NCI-H82 (cell line): ENCODE measurements at regions not wholly inside any gene's neighbourhood (a gene's known extent, or its start where the extent isn't known, plus 50 kb on each side); places are given as distances from the start of the nearest gene placed in this dataset.

Experiments used
- DNase-seq: peaks from one replicate; lab custom pipeline; 2025; lab: John Stamatoyannopoulos, UW

DNA sequence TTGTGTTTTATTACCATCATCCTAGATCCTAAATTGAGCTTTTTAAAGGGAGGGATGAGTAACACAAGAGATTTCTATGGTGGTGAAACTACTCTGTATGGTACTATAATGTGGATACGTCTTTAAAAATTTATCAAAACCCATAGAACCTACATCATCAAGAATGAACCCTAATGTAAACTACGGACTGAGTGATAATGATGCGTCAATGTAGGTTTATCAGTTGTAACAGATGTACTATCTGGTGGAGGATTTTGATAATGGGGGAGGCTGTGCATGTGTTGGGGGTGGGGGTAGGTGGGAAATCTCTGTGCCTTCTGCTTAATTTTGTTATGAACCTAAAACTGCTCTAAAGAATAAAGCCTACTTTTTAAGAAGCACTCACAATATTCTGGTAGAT, 724.1 kb upstream of the SOX9 start:
- DNase-seq = no peak

DNA sequence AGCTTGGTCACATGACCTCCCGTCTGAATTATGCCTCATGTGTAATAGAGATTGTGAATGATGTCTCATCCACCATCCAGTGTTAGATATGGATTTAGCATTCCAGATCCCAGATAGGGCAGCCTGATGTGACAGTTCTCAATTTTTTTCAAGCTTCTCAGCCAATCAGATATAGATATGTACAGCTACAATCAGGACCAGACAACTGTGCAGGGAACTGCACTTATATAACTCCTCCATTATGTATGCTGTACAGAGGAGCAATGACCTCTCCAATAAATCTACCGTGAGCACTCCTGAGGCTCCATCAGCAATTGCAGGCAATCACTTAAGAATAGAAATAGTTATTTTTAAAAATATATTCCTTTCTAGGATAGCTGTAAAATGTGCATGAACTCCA, 722.8 kb upstream of the SOX9 start:
- DNase-seq = no peak

DNA sequence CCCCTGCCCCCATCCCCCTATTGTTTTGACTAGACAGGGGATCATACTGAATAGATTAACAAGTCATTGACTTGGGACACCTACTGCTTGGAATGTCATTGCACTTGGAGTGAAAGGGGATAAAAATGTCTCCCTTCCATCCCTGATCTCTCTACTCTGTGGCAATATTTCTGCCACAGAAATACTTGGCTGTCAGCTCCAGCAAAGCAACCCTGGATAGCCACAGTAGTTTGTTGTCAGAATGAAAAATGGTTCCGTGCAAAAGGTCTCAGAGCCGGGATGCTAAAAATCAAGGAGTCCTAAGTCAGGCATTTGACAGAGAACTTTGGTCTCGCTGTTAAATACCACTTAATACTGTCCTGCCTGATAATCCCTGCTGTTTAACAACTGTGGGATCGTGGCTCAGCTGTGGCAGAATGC, 722.0 kb upstream of the SOX9 start:
- no peak for DNase-seq

DNA sequence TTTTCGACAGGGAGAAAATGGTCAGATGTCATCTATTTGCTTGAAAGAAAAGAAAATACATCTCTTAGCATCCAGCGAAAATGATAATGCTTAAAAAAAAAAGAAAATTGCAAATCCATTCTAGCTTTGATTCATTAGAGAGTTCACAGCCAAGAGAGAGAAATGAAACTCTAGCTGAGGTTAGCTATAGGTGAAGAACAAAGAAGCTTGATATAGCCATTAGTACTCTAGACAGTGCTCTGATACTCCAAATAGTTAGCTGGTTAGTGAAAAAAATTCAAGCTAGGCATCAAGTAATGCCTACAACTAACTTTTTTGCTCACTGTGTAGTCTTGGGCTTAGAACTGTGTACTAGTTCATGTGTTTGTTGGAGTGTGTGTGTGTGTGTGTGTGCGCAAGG, 721.6 kb upstream of the SOX9 start:
- no peak for DNase-seq

DNA sequence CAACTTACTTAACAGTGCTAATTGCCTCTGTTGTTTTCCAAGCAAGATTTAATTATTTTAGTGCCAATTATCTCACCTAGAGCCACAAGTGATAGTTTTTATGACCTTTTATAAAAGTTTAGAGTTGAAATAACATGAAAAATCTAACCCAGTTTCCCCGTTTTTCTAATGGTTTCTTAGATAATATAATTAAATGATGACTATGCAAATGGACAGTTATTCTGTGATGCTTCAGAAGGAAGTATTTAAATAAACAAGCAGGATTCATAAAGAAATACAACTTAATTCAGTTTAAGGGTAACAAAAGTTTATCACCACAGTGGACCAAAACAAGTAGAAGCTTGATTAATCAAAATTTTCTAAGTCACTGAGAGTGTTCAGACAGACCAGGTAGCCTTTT, 721.2 kb upstream of the SOX9 start:
- DNase-seq = no peak

DNA sequence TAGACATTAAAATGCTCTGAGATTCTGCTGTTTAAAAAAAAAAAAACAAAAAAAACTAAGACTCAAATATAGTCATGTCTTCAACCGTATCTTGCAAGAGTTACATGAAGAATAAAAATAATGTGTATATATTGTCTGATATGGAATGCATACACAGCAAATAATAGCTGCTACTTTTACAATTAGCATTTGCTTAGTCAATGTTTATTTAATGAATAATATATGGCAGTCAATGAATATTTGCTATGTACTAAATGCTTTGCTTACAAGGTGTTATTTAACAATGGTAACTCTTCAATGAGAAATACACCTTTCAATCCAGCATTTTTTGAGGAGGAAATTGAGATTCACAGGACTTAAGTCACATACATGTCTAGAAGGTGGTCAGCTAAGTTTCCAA, 718.8 kb upstream of the SOX9 start:
- DNase-seq = no peak

DNA sequence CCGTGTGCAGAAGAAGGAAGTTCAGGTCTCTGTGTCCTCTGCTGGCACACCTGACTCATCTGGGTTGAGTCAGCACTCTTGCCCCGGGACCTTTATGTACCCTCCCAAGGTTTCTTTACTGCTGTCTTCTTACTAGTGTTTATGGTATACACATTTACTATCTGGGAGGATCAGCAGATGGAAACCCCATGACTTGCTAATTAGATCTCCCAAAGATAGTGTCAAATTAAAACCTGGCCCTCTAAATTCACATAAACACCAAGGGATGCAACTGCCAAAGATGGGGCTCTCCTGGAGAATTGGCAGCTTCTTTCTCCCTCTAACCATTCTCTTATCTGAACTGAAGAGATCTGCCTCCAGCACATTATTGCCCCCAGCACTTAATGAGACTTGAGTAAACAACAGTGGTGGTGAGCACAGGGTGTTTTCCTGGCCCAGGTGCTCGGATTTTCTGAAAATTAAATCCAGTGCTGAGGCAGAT, 718.1 kb upstream of the SOX9 start:
- DNase-seq = no peak

DNA sequence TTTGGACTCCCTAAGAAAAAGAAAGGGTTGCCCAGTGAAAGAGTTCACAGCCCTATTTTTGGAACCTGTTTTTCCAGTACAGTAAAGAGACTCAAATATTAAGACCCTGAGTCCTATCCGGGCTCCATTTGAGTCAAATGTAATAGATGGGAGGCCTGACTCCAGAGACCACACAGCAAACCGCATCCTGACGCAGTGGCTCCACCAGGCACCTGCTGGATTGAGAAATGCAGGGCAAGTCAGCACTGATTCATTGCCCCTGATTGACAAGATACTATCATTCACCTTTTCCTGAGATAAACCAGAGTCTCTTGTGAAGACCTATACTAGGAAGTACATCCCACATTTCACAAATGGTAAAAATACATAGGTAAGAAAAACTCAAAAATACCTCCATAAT, 715.7 kb upstream of the SOX9 start:
- DNase-seq = no peak

DNA sequence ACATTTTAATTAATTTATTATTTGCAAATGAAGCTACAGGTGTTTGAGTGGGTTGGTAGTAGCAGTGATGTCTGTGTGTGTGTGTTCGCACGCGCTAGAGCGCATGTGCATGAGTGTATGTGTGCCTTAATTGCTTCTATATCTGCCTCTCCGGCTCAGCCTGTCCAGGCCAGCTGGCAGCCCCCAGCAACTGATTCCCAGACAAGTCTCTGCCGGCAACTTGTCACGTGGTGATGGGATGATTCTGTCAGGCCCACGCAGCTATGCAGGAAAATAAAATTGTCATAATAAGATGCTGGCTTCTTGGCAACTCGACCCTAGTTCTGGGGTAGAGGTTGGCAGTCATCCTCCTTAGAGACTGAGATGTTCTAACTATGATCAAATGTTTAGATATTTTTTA, 712.8 kb upstream of the SOX9 start:
- no peak for DNase-seq

DNA sequence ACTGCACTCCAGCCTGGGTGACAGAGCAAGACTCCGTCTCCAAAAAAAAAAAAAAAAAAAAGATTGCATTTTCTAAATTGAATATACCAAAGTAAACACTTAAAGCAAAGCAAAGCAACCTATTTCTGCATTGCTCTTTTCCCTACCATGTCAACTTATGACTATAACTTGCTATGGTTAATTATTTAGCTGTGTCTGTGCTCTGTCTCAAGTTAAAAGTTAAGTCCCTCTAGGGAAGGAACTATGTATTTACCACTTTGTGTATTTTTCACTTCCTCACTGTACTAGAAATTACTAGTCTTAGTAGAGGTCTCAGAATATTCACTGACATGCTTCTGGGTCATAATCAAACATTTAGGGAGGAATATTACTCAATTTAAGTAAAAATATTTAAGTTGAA, 711.7 kb upstream of the SOX9 start:
- no peak for DNase-seq

DNA sequence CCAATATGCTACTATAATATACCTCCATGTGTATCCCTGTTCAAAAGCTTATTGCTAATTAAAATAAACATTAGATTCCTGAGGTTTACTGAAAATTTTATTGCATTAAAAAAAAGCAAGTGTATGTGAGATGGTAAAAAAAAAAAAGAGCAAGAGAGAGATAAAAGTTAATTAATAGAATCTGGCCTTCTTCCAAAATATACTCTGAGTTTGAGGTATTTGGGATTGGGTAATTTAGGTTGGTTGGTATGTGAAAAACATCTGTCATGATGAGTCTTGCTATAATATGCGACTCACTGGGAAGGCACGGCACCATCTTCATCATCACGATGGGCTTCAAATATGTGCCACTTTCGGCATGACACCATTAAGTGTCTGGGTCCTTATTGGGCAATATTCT, 711.1 kb upstream of the SOX9 start:
- DNase-seq = no peak

DNA sequence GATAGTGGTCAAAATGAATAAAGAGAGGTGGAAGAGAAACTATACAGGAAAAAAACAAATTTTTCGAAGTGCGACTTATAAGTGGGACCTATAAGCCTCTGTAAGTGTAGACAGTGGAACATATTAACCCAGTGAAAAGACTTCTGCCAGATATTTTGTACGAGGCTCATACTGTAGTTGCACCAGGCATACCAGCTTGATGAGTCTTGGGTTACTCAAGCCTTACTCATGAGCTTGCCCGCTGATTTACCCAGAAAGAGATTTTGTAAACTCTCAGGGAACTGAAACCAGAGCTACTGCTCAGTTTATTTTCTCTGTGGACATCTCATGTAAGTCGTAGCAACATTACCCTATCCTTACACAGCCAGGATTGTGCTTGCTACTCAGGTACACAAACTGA, 708.0 kb upstream of the SOX9 start:
- no peak for DNase-seq

DNA sequence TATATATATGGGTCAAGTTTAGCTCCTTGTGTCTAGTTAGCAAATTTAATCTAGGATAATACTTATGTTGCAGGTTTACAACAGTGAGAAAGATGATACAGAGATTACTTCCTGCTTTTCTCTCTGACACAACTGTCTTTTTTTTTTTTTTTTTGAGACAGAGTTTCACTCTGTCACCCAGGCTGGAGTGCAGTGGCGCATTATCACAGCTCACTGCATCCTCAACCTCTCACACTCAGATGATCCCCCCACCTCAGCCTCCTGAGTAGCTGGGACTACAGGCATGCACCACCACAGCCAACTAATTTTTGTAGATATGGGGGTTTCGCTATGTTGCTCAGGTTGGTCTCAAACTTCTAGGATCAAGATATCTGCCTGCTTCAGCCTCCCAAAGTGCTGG, 706.9 kb upstream of the SOX9 start:
- DNase-seq = no peak

DNA sequence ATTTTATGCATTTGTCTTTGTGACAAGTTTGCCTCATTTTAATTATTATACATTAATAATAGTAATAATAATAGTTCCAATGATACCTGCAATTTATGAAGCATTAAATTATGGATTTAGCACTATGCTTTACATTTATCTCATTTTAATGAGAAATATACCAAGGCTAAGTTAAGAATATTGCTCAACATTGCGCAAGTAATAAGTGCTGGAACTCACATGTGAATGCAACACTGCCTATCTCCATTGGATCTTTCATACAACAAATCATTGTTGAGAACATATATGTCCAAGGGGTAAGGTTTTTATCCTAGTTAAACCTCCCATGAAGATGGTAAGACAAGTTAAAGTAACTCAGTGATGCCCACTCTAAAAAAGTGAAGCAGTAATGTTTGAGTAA, 703.7 kb upstream of the SOX9 start:
- DNase-seq = no peak

DNA sequence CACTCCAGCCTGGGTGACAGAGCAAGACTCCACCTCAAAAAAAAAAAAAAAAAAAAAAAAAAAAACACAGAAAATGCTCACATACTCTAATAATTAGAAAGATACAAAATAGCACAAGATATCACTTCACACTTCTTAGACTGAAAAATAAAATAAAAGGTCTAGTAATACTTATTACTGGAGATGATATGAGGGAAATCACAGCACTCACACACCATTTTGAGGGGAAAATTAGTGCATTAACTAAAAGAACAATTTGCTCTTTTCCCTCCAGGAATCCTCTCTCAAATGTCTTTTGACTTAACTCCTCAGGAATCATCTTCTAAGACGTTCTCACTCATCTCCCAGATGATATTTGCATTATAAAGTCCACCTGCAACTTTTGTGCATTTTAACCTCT, 697.9 kb upstream of the SOX9 start:
- DNase-seq = no peak

DNA sequence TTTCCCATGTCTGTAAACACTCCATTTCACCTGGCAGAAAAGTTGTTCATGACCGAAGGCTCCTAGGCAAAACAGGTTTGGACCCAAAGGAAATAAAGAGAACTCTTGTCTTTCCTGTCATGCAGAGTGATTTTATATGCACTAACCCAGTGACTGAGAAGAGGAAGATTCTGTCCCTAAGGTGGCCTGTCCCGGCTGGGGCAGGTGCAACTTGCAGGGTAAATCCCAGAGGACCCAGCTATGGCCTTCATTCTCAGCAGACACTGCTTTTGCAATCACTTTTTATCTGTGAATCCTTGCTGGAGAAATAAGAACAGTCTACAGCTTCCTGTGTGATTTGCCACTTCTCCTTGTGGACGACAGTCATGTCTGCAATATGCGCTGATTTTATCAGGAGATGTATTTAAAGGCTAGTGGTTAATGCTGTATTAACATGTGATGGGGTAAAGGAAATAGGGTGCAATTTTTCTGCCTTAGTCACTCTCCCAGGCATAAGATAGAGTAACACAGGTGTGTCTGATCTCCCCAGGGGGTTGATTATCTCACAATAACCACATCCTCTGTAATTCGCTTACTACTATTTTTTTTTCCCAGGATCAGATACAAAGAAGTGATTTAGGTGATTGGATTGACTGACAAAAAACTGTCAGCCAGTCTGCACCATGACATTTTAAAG, 696.8 kb upstream of the SOX9 start:
- no peak for DNase-seq

DNA sequence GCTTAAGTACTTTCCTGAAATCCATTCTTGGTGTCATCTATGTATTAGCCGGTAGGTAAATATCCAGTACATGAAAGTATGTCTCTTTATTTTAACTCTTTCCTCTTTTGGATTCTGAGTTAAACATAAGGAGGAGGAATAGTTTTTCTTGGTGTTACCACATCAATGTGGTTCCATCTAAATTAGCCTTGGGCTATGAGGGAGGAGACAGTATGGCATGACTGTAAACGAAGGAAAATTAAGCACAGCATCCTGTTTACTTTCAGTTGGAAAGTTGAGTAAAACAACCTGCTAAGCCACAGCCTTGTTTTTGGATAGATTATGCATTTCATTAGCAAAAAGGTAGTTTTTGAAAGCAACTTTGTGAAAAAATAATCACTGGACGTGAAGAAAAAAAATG, 693.0 kb upstream of the SOX9 start:
- DNase-seq = no peak

DNA sequence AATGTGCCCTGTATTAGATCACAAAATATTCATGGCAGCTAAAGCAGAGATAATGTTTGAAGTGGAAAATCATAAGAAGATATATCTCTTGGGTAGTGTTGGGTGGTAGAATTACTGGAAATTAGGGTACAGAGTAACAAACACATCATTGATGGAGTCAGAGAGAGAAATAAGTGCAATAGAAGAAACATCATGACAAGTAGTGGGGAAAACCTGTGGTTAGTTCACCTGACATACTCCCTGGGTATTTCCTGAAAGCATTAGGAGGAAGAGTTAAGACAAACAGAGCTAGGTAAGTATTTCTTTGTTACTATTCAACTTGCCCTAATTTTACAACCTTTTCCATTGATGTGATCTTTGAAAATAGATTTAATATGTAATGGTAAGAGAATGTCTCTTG, 691.9 kb upstream of the SOX9 start:
- no peak for DNase-seq

DNA sequence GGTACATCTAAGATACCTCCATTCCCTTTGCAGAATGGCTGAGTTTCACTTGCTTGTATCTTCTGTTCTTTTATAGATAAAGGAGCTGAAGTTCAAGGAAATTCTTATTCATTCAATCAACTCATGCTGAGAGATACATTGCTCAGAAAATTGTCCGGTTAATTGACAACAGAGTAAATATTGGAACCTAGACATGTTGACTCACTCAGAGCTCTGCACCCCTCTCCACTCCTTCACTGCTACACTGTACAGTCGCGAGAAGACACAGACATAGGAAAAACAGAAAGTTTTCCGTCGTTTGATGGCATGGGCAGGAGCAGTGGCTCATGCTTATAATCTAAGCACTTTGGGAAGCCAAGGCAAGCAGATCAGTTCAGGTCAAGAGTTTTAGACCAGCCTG, 690.5 kb upstream of the SOX9 start:
- no peak for DNase-seq

DNA sequence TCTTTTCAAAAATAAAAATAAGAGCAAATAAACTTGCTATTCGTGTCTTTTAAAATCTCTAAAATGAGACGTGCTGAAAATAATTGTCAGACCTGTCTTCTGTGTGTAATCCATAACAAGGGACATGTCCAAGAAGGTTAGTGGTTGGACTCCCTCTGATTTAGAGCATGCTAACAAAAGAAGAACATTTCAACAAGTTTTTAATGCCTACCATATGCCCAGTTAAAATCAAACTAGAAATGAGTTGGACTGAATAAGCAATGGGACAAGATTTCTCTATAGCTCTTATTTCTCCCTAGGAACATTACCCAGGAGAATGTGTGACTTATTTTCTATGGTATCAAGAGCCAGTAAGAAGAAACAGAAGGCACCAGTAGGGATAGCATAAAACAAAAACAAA, 689.7 kb upstream of the SOX9 start:
- DNase-seq = no peak

DNA sequence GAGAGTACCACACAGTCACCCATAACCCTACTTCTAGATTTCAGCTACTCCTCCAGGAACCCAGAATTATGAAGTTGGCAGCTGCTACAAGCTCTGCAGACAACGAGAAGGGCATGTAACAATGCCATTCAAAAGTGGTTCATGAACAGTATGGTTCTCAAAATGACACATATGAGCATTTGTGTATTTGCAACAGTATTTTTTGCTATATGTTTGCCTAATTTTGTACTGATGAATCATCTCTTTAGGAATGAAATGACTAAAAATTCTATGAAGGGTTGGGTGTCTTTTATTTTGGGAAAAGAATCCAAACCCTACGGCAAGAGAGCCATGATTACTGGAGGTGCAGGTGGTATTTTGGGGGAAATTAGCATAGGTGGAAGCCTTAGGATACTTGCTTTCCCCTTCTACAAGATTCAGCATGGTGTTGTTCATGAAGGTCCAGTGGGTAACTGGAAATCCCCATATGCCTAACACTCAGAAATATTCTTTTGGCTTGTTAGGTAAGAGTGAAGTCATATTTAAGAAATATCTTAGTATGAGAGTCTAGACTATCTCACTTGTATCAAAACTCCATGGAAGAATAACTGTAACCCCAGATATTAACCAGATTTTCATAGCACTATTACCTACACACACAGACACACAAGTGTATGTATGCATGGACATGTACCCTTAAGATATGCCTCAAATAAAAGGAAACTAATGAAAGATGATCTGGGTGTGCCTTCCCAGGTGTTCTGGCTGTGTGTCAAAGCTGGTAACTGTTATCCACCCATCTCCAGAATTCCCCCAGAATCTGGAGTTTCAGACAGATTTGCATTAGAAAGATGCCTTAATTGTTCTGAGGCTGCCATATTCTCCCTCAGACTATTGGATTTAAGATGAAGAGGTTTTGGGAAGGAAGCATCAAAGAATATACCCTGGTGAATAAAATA, 688.2 kb upstream of the SOX9 start:
- DNase-seq = no peak

DNA sequence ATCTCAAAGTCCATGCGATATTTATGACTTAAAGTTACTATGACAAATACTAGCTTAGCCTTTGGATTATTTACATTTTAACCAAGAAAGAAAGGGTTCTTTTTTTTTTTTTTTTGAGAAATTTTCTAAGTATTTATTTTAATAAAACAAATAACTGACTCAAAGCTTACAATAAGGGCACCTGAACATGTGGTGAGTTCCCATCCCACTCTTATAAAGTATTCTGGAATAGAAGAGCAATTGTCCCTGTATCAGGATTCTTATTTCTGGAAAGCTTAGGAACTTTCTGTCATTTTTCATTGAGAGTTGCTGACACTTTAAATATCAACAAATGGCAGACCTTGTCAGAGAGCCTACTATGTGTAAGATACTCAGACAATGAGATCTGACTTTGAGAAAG, 686.1 kb upstream of the SOX9 start:
- no peak for DNase-seq

DNA sequence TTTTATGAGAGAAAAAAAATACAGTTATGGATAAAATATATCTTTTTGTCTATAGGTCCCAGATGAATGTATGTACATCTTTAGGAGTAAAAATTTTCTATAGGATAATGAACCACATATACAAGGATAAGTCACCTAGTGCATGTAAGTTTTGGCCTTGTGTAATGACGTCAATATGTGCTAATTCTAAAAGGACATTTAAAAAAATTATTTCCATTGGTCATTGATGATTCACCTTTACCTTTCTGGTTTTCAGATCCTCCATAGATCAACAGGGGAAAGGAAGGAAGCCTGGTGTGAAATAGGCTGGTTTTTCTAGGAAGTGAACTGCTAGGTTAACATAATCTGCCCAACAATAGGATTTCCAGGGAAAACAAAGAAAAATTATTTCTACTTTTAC, 684.3 kb upstream of the SOX9 start:
- DNase-seq = no peak

DNA sequence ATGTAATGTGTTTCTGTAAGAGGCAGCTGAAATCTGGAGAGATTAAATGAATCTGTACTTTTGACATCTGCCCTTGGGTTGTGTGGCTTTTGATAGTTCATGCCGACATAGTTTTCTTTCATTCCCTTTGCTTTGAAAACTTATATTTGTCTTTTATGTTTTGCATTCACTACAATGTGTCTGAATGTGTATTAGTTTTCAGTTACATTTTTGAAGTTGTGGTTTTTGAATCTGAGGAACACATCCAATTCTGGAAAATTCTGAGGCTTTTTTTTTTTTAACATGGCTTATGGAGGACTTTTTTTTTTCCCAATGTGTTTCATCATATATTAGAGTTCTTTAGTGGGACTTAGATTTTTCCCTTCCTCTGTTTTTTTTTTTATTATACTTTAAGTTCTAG, 683.7 kb upstream of the SOX9 start:
- no peak for DNase-seq
